GM12865 (cell line): ENCODE measurements at regions not wholly inside any gene's neighbourhood (a gene's known extent, or its start where the extent isn't known, plus 50 kb on each side); places are given as distances from the start of the nearest gene placed in this dataset.

Experiments used
- DNase-seq: peaks from one replicate; pipeline ENCODE4 v3.0.0; 2010; ENCODE audit warnings: low read depth
- H3K4me3 ChIP-seq: 2 replicates; pipeline ENCODE4 v1.5.1; 2011; ENCODE audit warnings: mild to moderate bottlenecking, low read depth, low read length, control low read depth
- TF ChIP-seq, protein P1 (sequence below): IDR thresholded peaks from 2 replicates; pipeline ENCODE4 v1.5.1; 2011; ENCODE audit warnings: low read length, control low read depth, low read depth, inconsistent platforms; ENCODE audit not compliant: insufficient read depth; ENCODE audit errors: missing control alignments

GRCh38 chr9:115401756-115402327, 283.9 kb upstream of the TNC start:
- no peak overlapping the region for H3K4me3 ChIP-seq
- DNase-seq, result no peak
- TF ChIP-seq, protein P1, sequence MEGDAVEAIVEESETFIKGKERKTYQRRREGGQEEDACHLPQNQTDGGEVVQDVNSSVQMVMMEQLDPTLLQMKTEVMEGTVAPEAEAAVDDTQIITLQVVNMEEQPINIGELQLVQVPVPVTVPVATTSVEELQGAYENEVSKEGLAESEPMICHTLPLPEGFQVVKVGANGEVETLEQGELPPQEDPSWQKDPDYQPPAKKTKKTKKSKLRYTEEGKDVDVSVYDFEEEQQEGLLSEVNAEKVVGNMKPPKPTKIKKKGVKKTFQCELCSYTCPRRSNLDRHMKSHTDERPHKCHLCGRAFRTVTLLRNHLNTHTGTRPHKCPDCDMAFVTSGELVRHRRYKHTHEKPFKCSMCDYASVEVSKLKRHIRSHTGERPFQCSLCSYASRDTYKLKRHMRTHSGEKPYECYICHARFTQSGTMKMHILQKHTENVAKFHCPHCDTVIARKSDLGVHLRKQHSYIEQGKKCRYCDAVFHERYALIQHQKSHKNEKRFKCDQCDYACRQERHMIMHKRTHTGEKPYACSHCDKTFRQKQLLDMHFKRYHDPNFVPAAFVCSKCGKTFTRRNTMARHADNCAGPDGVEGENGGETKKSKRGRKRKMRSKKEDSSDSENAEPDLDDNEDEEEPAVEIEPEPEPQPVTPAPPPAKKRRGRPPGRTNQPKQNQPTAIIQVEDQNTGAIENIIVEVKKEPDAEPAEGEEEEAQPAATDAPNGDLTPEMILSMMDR, result no peak

DNA sequence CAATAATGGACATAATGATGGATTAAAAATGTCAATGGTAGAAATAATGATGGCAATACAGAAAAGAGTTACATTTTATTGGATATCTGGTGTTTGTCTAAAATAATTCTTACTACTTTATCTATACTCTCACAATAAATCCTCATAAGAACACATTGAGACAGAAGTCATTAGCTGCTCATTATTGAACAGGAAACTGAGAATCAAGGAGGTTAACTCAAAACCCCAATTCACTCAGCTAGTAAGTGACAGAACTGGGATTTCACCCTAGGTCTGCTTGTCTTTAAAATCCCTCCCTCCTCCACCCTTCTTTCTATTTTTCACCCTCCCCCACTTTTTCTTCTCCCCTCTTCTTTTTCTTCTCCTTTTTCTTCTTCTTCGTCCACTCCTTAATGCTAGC, 285.8 kb upstream of the TNC start:
- TF ChIP-seq, protein P1, result no peak
- no peak for DNase-seq
- H3K4me3 ChIP-seq, result no peak overlapping the region

DNA sequence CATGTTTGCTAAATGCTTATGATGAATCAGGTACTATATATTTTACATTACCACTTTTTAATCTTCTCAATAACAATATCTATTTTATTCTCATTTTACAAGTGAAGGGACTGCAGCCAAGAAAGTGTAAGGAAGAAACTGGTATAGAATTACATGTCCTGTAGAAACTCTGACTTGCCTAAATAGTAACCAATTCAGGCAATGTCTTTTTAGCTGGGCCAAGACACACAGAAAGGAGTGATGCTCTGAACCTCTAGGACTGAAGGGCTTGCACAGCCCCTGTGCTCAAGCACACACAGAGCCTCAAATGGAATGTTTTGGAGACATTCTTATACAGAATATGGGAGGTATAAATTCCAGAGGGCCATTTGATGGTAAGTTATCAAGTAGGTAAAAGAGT, 286.4 kb upstream of the TNC start:
- no peak overlapping the region for H3K4me3 ChIP-seq
- TF ChIP-seq, protein P1, result no peak
- DNase-seq, result no peak

DNA sequence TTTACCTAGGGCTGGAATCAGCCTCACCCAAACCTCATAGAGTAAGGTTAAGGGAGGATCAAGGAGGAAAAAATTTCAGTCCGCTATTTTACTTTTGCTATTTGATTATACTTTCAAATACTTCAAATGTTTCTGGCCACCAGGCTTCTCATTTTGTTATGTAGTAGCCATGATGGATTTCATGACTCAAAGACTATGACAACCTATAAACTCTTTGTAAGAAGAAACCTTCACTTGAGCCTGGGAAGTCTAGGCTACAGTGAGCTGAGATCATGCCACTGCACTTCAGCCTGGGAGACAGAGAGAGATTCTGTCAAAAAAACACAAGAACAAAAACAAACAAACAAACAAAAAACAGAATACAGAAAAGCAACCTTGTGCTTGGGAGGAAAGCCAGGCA, 293.6 kb upstream of the TNC start:
- TF ChIP-seq, protein P1, result no peak
- DNase-seq, result no peak
- no peak overlapping the region for H3K4me3 ChIP-seq

DNA sequence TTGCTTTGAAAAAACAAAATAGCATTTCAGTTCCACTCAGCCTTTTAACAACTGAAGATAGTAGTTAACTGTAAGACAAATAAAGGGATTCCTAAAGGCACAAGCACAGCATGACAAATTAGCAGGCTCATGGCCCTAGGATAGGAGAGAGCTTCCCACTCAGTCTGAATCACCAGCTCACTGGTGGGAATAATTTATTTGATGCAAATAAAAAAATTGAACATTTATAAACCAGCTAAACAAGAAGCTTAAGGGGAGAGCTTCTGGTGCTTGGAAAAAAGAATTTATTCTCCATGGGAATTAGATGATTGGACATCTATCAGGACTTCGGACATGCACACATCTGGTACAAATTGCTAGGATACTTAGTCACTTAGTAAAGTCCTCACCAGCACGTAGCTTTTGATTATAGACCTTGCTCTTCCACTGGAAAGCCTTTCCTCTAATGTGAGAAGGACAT, 294.1 kb upstream of the TNC start:
- no peak overlapping the region for H3K4me3 ChIP-seq
- no peak for DNase-seq
- TF ChIP-seq, protein P1, result no peak

GRCh38 chr9:115412656-115413055, 294.7 kb upstream of the TNC start:
- DNase-seq, result no peak
- H3K4me3 ChIP-seq, result no peak overlapping the region
- TF ChIP-seq, protein P1, result no peak

GRCh38 chr9:115413304-115413703, 295.3 kb upstream of the TNC start:
- no peak for DNase-seq
- H3K4me3 ChIP-seq, result no peak overlapping the region
- TF ChIP-seq, protein P1, result no peak
